Stimulated activated CD4-positive, alpha-beta T cell treated with anti-CD3 and anti-CD28 coated beads, Interleukin-1b, Interleukin-23, amount 100 ng/mL, for 4 hours (primary cell): ENCODE measurements at regions not wholly inside any gene's neighbourhood (a gene's known extent, or its start where the extent isn't known, plus 50 kb on each side); places are given as distances from the start of the nearest gene placed in this dataset.

Source experiments
- DNase-seq, 2 donors: peaks; one replicate each; pipeline ENCODE4 v3.0.0-alpha.2; 2020; ENCODE audit warnings: low read depth in 2 of 2

GRCh38 chr4:146998157-146998556, 52.5 kb upstream of the TTC29 start:
- no peak for DNase-seq

GRCh38 chr4:147003956-147004809, 58.5 kb upstream of the TTC29 start:
- DNase-seq: no peak

- no peak for DNase-seq
Observed at GRCh38 chr4:147006229-147006628, 60.6 kb upstream of the TTC29 start.

GRCh38 chr4:147009875-147010274, 64.2 kb upstream of the TTC29 start:
- no peak for DNase-seq

- no peak for DNase-seq
Observed at GRCh38 chr4:147011411-147011810, 65.7 kb upstream of the TTC29 start.

GRCh38 chr4:147012059-147012707, 66.5 kb upstream of the TTC29 start:
- DNase-seq: no peak

- DNase-seq: no peak
Observed at GRCh38 chr4:147014946-147015345, 69.3 kb upstream of the TTC29 start.

- DNase-seq: no peak
Observed at GRCh38 chr4:147015491-147015890, 69.8 kb upstream of the TTC29 start.

- DNase-seq: no peak
Observed at GRCh38 chr4:147017081-147017480, 71.4 kb upstream of the TTC29 start.

- peak; percentile 9 to 20 for DNase-seq
Observed at GRCh38 chr4:147019091-147019490, 73.4 kb upstream of the TTC29 start.

- no peak for DNase-seq
Observed at GRCh38 chr4:147020456-147020855, 74.8 kb upstream of the TTC29 start.

GRCh38 chr4:147025042-147025441, 79.4 kb upstream of the TTC29 start:
- DNase-seq: no peak

- DNase-seq: no peak
Observed at GRCh38 chr4:147029296-147029695, 83.6 kb upstream of the TTC29 start.

GRCh38 chr4:147034372-147034771, 88.7 kb upstream of the TTC29 start:
- DNase-seq: no peak

- no peak for DNase-seq
Observed at GRCh38 chr4:147037069-147037468, 91.4 kb upstream of the TTC29 start.

GRCh38 chr4:147039976-147040575, 94.4 kb upstream of the TTC29 start:
- DNase-seq: no peak

GRCh38 chr4:147040874-147041273, 95.2 kb upstream of the TTC29 start:
- no peak for DNase-seq

GRCh38 chr4:147041376-147041775, 95.7 kb upstream of the TTC29 start:
- no peak for DNase-seq

- no peak for DNase-seq
Observed at GRCh38 chr4:147042046-147042445, 96.4 kb upstream of the TTC29 start.

- DNase-seq: no peak
Observed at GRCh38 chr4:147044241-147044640, 98.6 kb upstream of the TTC29 start.

GRCh38 chr4:147049946-147050345, 104.3 kb upstream of the TTC29 start:
- no peak for DNase-seq

GRCh38 chr4:147050356-147050765, 104.7 kb upstream of the TTC29 start:
- DNase-seq: no peak

GRCh38 chr4:147052361-147052760, 106.7 kb upstream of the TTC29 start:
- no peak for DNase-seq
